Kidney (tissue), 13 donors: ENCODE measurements at regions not wholly inside any gene's neighbourhood (a gene's known extent, or its start where the extent isn't known, plus 50 kb on each side); places are given as distances from the start of the nearest gene placed in this dataset.
A peak's percentile ranks its signal among the peaks of the same experiment; 100 is the strongest.

Experiments
- DNase-seq, 5 donors: peaks; one replicate each; pipeline ENCODE4 v3.0.0-alpha.2; 2013 to 2020
- FAIRE-seq: peaks from 2 replicates; lab custom pipeline; 2012; peaks lifted over from hg19 to GRCh38; lab: Jason Lieb, UNC
- H3K27ac ChIP-seq, 2 donors: one replicate each; pipeline ENCODE4 v1.7.0; 2013; ENCODE audit warnings: low read depth in 2 of 2, low read length in 2 of 2, inconsistent platforms in 1 of 2
- H3K27me3 ChIP-seq: one replicate; pipeline ENCODE4 v1.7.1; 2013; ENCODE audit warnings: low read length, inconsistent platforms; ENCODE audit not compliant: control insufficient read depth, insufficient read depth
- H3K36me3 ChIP-seq, 3 donors: one replicate each; pipeline versions ENCODE4 v1.7.0 to v1.7.1; 2013; ENCODE audit warnings: low read length in 3 of 3, control low read depth in 1 of 3, inconsistent platforms in 1 of 3; ENCODE audit not compliant: insufficient read depth in 3 of 3, control insufficient read depth in 2 of 3
- H3K4me1 ChIP-seq, 3 donors: one replicate each; pipeline versions ENCODE4 v1.7.0 to v1.7.1; 2013; ENCODE audit warnings: low read length in 3 of 3, inconsistent platforms in 1 of 3, low read depth in 1 of 3; ENCODE audit not compliant: control insufficient read depth in 2 of 3, insufficient read depth in 2 of 3
- H3K4me3 ChIP-seq, 3 donors: one replicate each; pipeline versions ENCODE4 v1.7.0 to v1.8.1; 2013; ENCODE audit warnings: low read length in 3 of 3, control low read depth in 1 of 3, inconsistent platforms in 1 of 3
- H3K9ac ChIP-seq, 3 donors: one replicate each; pipeline versions ENCODE4 v1.7.0 to v1.7.1; 2013; ENCODE audit warnings: low read length in 3 of 3, control low read depth in 1 of 3, inconsistent platforms in 1 of 3
- H3K9me3 ChIP-seq, 3 donors: one replicate each; pipeline versions ENCODE4 v1.7.0 to v1.7.1; 2013; ENCODE audit warnings: low read length in 3 of 3, control low read depth in 1 of 3, inconsistent platforms in 1 of 3; ENCODE audit not compliant: control insufficient read depth in 2 of 3, insufficient read depth in 1 of 3
- CTCF ChIP-seq: IDR thresholded peaks from 3 replicates; pipeline ENCODE4 v1.5.1; 2012; ENCODE audit warnings: mild to moderate bottlenecking, moderate library complexity, borderline replicate concordance; ENCODE audit not compliant: insufficient read depth; ENCODE audit errors: extremely low read depth
- intact Hi-C: fragments of 100-400 bp; cut with DNase I; formaldehyde crosslinking; loops from one replicate; pipeline ENCODE4 v1.11.1; 2022
- donor health status: control.
- donor health status: control.
- donor health status: control.
- donor health status: control.
- donor health status: control.
- donor health status: DM: yes; HTN: yes; CAD: no.
- donor health status: Normal renal cell carcinoma (clear cell type).

- Histone ChIP-seq H3K36me3 (no peaks in the 10 kb centered on the region), H3K4me3 (no peak overlapping the region), H3K27me3 (no peaks in the 10 kb centered on the region), H3K27ac (no peak overlapping the region), H3K9me3 (no peaks in the 10 kb centered on the region), H3K4me1 (no peaks in the 10 kb centered on the region), H3K9ac (no peak overlapping the region)
- FAIRE-seq (no peak), DNase-seq (peak in 3 of 5 donors; percentile 9 to 59 (median 53))
- TF ChIP-seq CTCF: no peak
- intact Hi-C loops: no loop called here
Observed at GRCh38 chr14:28407031-28407825, 359.4 kb upstream of the FOXG1 start.

- H3K36me3 ChIP-seq: no peaks in the 10 kb centered on the region
- DNase-seq: no peak
- no peak for FAIRE-seq
- no peak overlapping the region for H3K4me3 ChIP-seq
- no peak for TF ChIP-seq CTCF
- no peak overlapping the region for H3K9ac ChIP-seq
- H3K9me3 ChIP-seq: no peaks in the 10 kb centered on the region
- intact Hi-C loops: no loop called here
- H3K4me1 ChIP-seq: no peaks in the 10 kb centered on the region
- no peaks in the 10 kb centered on the region for H3K27me3 ChIP-seq
- no peak overlapping the region for H3K27ac ChIP-seq
Observed at GRCh38 chr14:28407996-28408395, 358.6 kb upstream of the FOXG1 start.

GRCh38 chr14:28412077-28412476, 354.5 kb upstream of the FOXG1 start:
- Histone ChIP-seq H3K27me3 (no peaks in the 10 kb centered on the region), H3K36me3 (no peaks in the 10 kb centered on the region), H3K27ac (no peak overlapping the region), H3K4me1 (no peaks in the 10 kb centered on the region), H3K4me3 (no peak overlapping the region), H3K9ac (no peak overlapping the region), H3K9me3 (no peaks in the 10 kb centered on the region)
- intact Hi-C loops: no loop called here
- DNase-seq: peak in 2 of 5 donors; percentile 10 to 26
- no peak for TF ChIP-seq CTCF
- FAIRE-seq: no peak
